Neuron (in vitro differentiated cells): ENCODE measurements at regions not wholly inside any gene's neighbourhood (a gene's known extent, or its start where the extent isn't known, plus 50 kb on each side); places are given as distances from the start of the nearest gene placed in this dataset.

ENCODE experiments used
- H2AFZ ChIP-seq: one replicate; pipeline ENCODE4 v1.6.1; 2013; ENCODE audit warnings: low read depth, mild to moderate bottlenecking, inconsistent platforms, low read length, moderate library complexity
- H3K27me3 ChIP-seq: one replicate; pipeline ENCODE4 v1.6.1; 2013; ENCODE audit warnings: low read length; ENCODE audit not compliant: insufficient read depth
- H3K36me3 ChIP-seq: one replicate; pipeline ENCODE4 v1.6.1; 2013; ENCODE audit warnings: low read length; ENCODE audit not compliant: insufficient read depth
- H3K4me1 ChIP-seq: one replicate; pipeline ENCODE4 v1.6.1; 2013; ENCODE audit warnings: low read length; ENCODE audit not compliant: insufficient read depth
- H3K4me3 ChIP-seq: 2 replicates; pipeline ENCODE4 v1.5.1; 2013; ENCODE audit warnings: mild to moderate bottlenecking, low read length, moderate library complexity
- H3K9me3 ChIP-seq: one replicate; pipeline ENCODE4 v1.6.1; 2013; ENCODE audit warnings: low read length

- Histone ChIP-seq H2AFZ (no peak overlapping the region), H3K27me3 (no peaks in the 10 kb centered on the region), H3K4me1 (no peaks in the 10 kb centered on the region), H3K9me3 (no peaks in the 10 kb centered on the region), H3K4me3 (no peak overlapping the region), H3K36me3 (no peaks in the 10 kb centered on the region)
Observed at GRCh38 chrX:20739038-20739745, 472.5 kb upstream of the RPS6KA3 start.

- no peak overlapping the region for H3K4me3 ChIP-seq
- H2AFZ ChIP-seq, result no peak overlapping the region
- peaks cover 6% of the 10 kb centered on the region for H3K4me1 ChIP-seq
- no peaks in the 10 kb centered on the region for H3K9me3 ChIP-seq
- H3K27me3 ChIP-seq, result no peaks in the 10 kb centered on the region
- no peaks in the 10 kb centered on the region for H3K36me3 ChIP-seq
Observed at GRCh38 chrX:20729416-20729815, 462.7 kb upstream of the RPS6KA3 start.

- Histone ChIP-seq H3K36me3 (no peaks in the 10 kb centered on the region), H3K4me3 (no peak overlapping the region), H3K27me3 (no peaks in the 10 kb centered on the region), H2AFZ (no peak overlapping the region), H3K4me1 (peaks cover 6% of the 10 kb centered on the region), H3K9me3 (no peaks in the 10 kb centered on the region)
Observed at GRCh38 chrX:20727447-20727846, 460.7 kb upstream of the RPS6KA3 start.

GRCh38 chrX:20720954-20721626 lies 454.4 kb upstream of the RPS6KA3 start:
- Histone ChIP-seq H3K4me3 (no peak overlapping the region), H3K36me3 (no peaks in the 10 kb centered on the region), H3K4me1 (no peaks in the 10 kb centered on the region), H3K27me3 (no peaks in the 10 kb centered on the region), H2AFZ (no peak overlapping the region), H3K9me3 (no peaks in the 10 kb centered on the region)

- no peaks in the 10 kb centered on the region for H3K36me3 ChIP-seq
- no peak overlapping the region for H2AFZ ChIP-seq
- no peaks in the 10 kb centered on the region for H3K27me3 ChIP-seq
- H3K4me3 ChIP-seq, result no peak overlapping the region
- no peaks in the 10 kb centered on the region for H3K9me3 ChIP-seq
- no peaks in the 10 kb centered on the region for H3K4me1 ChIP-seq
Observed at GRCh38 chrX:20718592-20719380, 452.1 kb upstream of the RPS6KA3 start.

GRCh38 chrX:20715176-20715575 lies 448.5 kb upstream of the RPS6KA3 start:
- H3K4me1 ChIP-seq, result no peaks in the 10 kb centered on the region
- no peak overlapping the region for H3K4me3 ChIP-seq
- no peaks in the 10 kb centered on the region for H3K9me3 ChIP-seq
- no peaks in the 10 kb centered on the region for H3K36me3 ChIP-seq
- no peaks in the 10 kb centered on the region for H3K27me3 ChIP-seq
- no peak overlapping the region for H2AFZ ChIP-seq

- no peaks in the 10 kb centered on the region for H3K9me3 ChIP-seq
- no peaks in the 10 kb centered on the region for H3K36me3 ChIP-seq
- peaks cover 2% of the 10 kb centered on the region for H3K27me3 ChIP-seq
- H2AFZ ChIP-seq, result no peak overlapping the region
- H3K4me1 ChIP-seq, result no peaks in the 10 kb centered on the region
- no peak overlapping the region for H3K4me3 ChIP-seq
Observed at GRCh38 chrX:20712811-20713210, 446.1 kb upstream of the RPS6KA3 start.

- H3K4me1 ChIP-seq, result no peaks in the 10 kb centered on the region
- no peaks in the 10 kb centered on the region for H3K36me3 ChIP-seq
- no peak overlapping the region for H2AFZ ChIP-seq
- H3K9me3 ChIP-seq, result no peaks in the 10 kb centered on the region
- no peak overlapping the region for H3K4me3 ChIP-seq
- H3K27me3 ChIP-seq, result peaks cover 2% of the 10 kb centered on the region
Observed at GRCh38 chrX:20711366-20711765, 444.7 kb upstream of the RPS6KA3 start.

GRCh38 chrX:20693078-20693477 lies 426.4 kb upstream of the RPS6KA3 start:
- Histone ChIP-seq H3K9me3 (no peaks in the 10 kb centered on the region), H3K4me3 (no peak overlapping the region), H2AFZ (no peak overlapping the region), H3K4me1 (no peaks in the 10 kb centered on the region), H3K27me3 (no peaks in the 10 kb centered on the region), H3K36me3 (no peaks in the 10 kb centered on the region)

- Histone ChIP-seq H3K36me3 (no peaks in the 10 kb centered on the region), H3K4me1 (no peaks in the 10 kb centered on the region), H2AFZ (no peak overlapping the region), H3K9me3 (no peaks in the 10 kb centered on the region), H3K4me3 (no peak overlapping the region), H3K27me3 (no peaks in the 10 kb centered on the region)
Observed at GRCh38 chrX:20686256-20686655, 419.5 kb upstream of the RPS6KA3 start.

- no peaks in the 10 kb centered on the region for H3K4me1 ChIP-seq
- no peaks in the 10 kb centered on the region for H3K36me3 ChIP-seq
- H3K9me3 ChIP-seq, result no peaks in the 10 kb centered on the region
- no peak overlapping the region for H2AFZ ChIP-seq
- H3K27me3 ChIP-seq, result no peaks in the 10 kb centered on the region
- no peak overlapping the region for H3K4me3 ChIP-seq
Observed at GRCh38 chrX:20685652-20686051, 418.9 kb upstream of the RPS6KA3 start.

GRCh38 chrX:20681683-20682082 lies 415.0 kb upstream of the RPS6KA3 start:
- no peaks in the 10 kb centered on the region for H3K27me3 ChIP-seq
- no peaks in the 10 kb centered on the region for H3K9me3 ChIP-seq
- no peak overlapping the region for H3K4me3 ChIP-seq
- no peak overlapping the region for H2AFZ ChIP-seq
- no peaks in the 10 kb centered on the region for H3K36me3 ChIP-seq
- H3K4me1 ChIP-seq, result no peaks in the 10 kb centered on the region

- H3K4me3 ChIP-seq, result no peak overlapping the region
- no peaks in the 10 kb centered on the region for H3K4me1 ChIP-seq
Observed at GRCh38 chrX:20680998-20681397, 414.3 kb upstream of the RPS6KA3 start.

More at GRCh38 chrX:20680998-20681397, 414.3 kb upstream of the RPS6KA3 start:
- H3K36me3 ChIP-seq, result no peaks in the 10 kb centered on the region
- H3K9me3 ChIP-seq, result no peaks in the 10 kb centered on the region
- no peaks in the 10 kb centered on the region for H3K27me3 ChIP-seq
- no peak overlapping the region for H2AFZ ChIP-seq
